ENCODE measurements at regions not wholly inside any gene's neighbourhood (a gene's known extent, or its start where the extent isn't known, plus 50 kb on each side); places are given as distances from the start of the nearest gene placed in this dataset.

GRCh38 chr12:60093428-60093827 lies 497.6 kb downstream of the SLC16A7 start:
- TF ChIP-seq CTCF (IDR thresholded peaks at IDR 0.05; ENCODE audit: insufficient read depth, low read length, poor library complexity, severe bottlenecking) (no peak), EZH2phosphoT487 (conservative IDR thresholded peaks at IDR 0.05; ENCODE audit: low read length) (no peak)
